Mononuclear cell (primary cell): ENCODE measurements at regions not wholly inside any gene's neighbourhood (a gene's known extent, or its start where the extent isn't known, plus 50 kb on each side); places are given as distances from the start of the nearest gene placed in this dataset.

Experiments
- H3K27me3 ChIP-seq: 2 replicates; pipeline ENCODE4 v1.6.0; 2011; ENCODE audit warnings: low read length, control low read depth; ENCODE audit not compliant: insufficient read depth
- H3K4me1 ChIP-seq: 2 replicates; pipeline ENCODE4 v1.5.1; 2011; ENCODE audit warnings: mild to moderate bottlenecking, low read length, control low read depth; ENCODE audit not compliant: insufficient read depth
- H3K4me3 ChIP-seq: 2 replicates; pipeline ENCODE4 v1.5.1; 2011; ENCODE audit warnings: mild to moderate bottlenecking, low read length, moderate library complexity
- H3K9me3 ChIP-seq: 2 replicates; pipeline ENCODE4 v1.5.1; 2011; ENCODE audit warnings: low read depth, mild to moderate bottlenecking, control low read depth, low read length

GRCh38 chr1:208537198-208537597, 293.0 kb upstream of the PLXNA2 start:
- Histone ChIP-seq H3K4me3 (no peak overlapping the region), H3K4me1 (no peaks in the 10 kb centered on the region), H3K9me3 (no peaks in the 10 kb centered on the region), H3K27me3 (no peaks in the 10 kb centered on the region)

- H3K27me3 ChIP-seq, result no peaks in the 10 kb centered on the region
- H3K9me3 ChIP-seq, result no peaks in the 10 kb centered on the region
- H3K4me3 ChIP-seq, result no peak overlapping the region
- H3K4me1 ChIP-seq, result no peaks in the 10 kb centered on the region
Observed at GRCh38 chr1:208538078-208538477, 293.9 kb upstream of the PLXNA2 start.

GRCh38 chr1:208538587-208538986, 294.4 kb upstream of the PLXNA2 start:
- H3K27me3 ChIP-seq, result no peaks in the 10 kb centered on the region
- H3K4me1 ChIP-seq, result no peaks in the 10 kb centered on the region
- H3K4me3 ChIP-seq, result no peak overlapping the region
- no peaks in the 10 kb centered on the region for H3K9me3 ChIP-seq

- Histone ChIP-seq H3K9me3 (no peaks in the 10 kb centered on the region), H3K4me1 (no peaks in the 10 kb centered on the region), H3K27me3 (no peaks in the 10 kb centered on the region), H3K4me3 (no peak overlapping the region)
Observed at GRCh38 chr1:208540724-208541123, 296.5 kb upstream of the PLXNA2 start.

GRCh38 chr1:208541225-208541855, 297.2 kb upstream of the PLXNA2 start:
- H3K4me1 ChIP-seq, result no peaks in the 10 kb centered on the region
- H3K4me3 ChIP-seq, result no peak overlapping the region
- H3K9me3 ChIP-seq, result no peaks in the 10 kb centered on the region
- no peaks in the 10 kb centered on the region for H3K27me3 ChIP-seq

- Histone ChIP-seq H3K27me3 (no peaks in the 10 kb centered on the region), H3K4me3 (no peak overlapping the region), H3K9me3 (no peaks in the 10 kb centered on the region), H3K4me1 (no peaks in the 10 kb centered on the region)
Observed at GRCh38 chr1:208542309-208542708, 298.1 kb upstream of the PLXNA2 start.

- no peak overlapping the region for H3K4me3 ChIP-seq
- H3K27me3 ChIP-seq, result no peaks in the 10 kb centered on the region
- H3K4me1 ChIP-seq, result no peaks in the 10 kb centered on the region
- H3K9me3 ChIP-seq, result no peaks in the 10 kb centered on the region
Observed at GRCh38 chr1:208544053-208544452, 299.9 kb upstream of the PLXNA2 start.

- H3K4me1 ChIP-seq, result no peaks in the 10 kb centered on the region
- no peak overlapping the region for H3K4me3 ChIP-seq
- no peaks in the 10 kb centered on the region for H3K9me3 ChIP-seq
- peaks cover under 1% of the 10 kb centered on the region for H3K27me3 ChIP-seq
Observed at GRCh38 chr1:208544794-208545193, 300.6 kb upstream of the PLXNA2 start.

GRCh38 chr1:208551024-208551423, 306.8 kb upstream of the PLXNA2 start:
- H3K9me3 ChIP-seq, result no peaks in the 10 kb centered on the region
- H3K27me3 ChIP-seq, result peaks cover 4% of the 10 kb centered on the region
- no peak overlapping the region for H3K4me3 ChIP-seq

GRCh38 chr1:208551633-208552320, 307.6 kb upstream of the PLXNA2 start:
- H3K9me3 ChIP-seq, result no peaks in the 10 kb centered on the region
- no peaks in the 10 kb centered on the region for H3K4me1 ChIP-seq

More at GRCh38 chr1:208551024-208551423, 306.8 kb upstream of the PLXNA2 start:
- no peaks in the 10 kb centered on the region for H3K4me1 ChIP-seq

GRCh38 chr1:208552928-208553327, 308.7 kb upstream of the PLXNA2 start:
- Histone ChIP-seq H3K4me3 (no peak overlapping the region), H3K4me1 (no peaks in the 10 kb centered on the region), H3K9me3 (no peaks in the 10 kb centered on the region), H3K27me3 (peaks cover 4% of the 10 kb centered on the region)

More at GRCh38 chr1:208551633-208552320, 307.6 kb upstream of the PLXNA2 start:
- H3K4me3 ChIP-seq, result no peak overlapping the region
- peaks cover 4% of the 10 kb centered on the region for H3K27me3 ChIP-seq

GRCh38 chr1:208556461-208556860, 312.3 kb upstream of the PLXNA2 start:
- Histone ChIP-seq H3K9me3 (no peaks in the 10 kb centered on the region), H3K27me3 (no peaks in the 10 kb centered on the region), H3K4me1 (no peaks in the 10 kb centered on the region), H3K4me3 (no peak overlapping the region)

- H3K27me3 ChIP-seq, result no peaks in the 10 kb centered on the region
- no peaks in the 10 kb centered on the region for H3K4me1 ChIP-seq
- no peaks in the 10 kb centered on the region for H3K9me3 ChIP-seq
- no peak overlapping the region for H3K4me3 ChIP-seq
Observed at GRCh38 chr1:208557046-208557722, 313.0 kb upstream of the PLXNA2 start.

GRCh38 chr1:208557723-208558094, 313.5 kb upstream of the PLXNA2 start:
- H3K4me1 ChIP-seq, result no peaks in the 10 kb centered on the region
- H3K27me3 ChIP-seq, result no peaks in the 10 kb centered on the region
- H3K9me3 ChIP-seq, result no peaks in the 10 kb centered on the region
- H3K4me3 ChIP-seq, result no peak overlapping the region

GRCh38 chr1:208559597-208560329, 315.6 kb upstream of the PLXNA2 start:
- H3K9me3 ChIP-seq, result no peaks in the 10 kb centered on the region
- no peak overlapping the region for H3K4me3 ChIP-seq
- no peaks in the 10 kb centered on the region for H3K27me3 ChIP-seq
- no peaks in the 10 kb centered on the region for H3K4me1 ChIP-seq
